Uterus (tissue), 2 donors: ENCODE measurements at regions not wholly inside any gene's neighbourhood (a gene's known extent, or its start where the extent isn't known, plus 50 kb on each side); places are given as distances from the start of the nearest gene placed in this dataset.

ENCODE experiments used
- CTCF ChIP-seq, 4 experiments: fragments of 200-600 bp in 2 of 4; fragments of 450-650 bp in 2 of 4; sonication (generic) in 2 of 4; IDR thresholded peaks; one replicate each; pipeline ENCODE4 v1.5.1; 2016 to 2019; ENCODE audit warnings: antibody characterized with exemption in 4 of 4, mild to moderate bottlenecking in 2 of 4, moderate library complexity in 1 of 4
- POLR2A ChIP-seq, 2 donors: fragments of 450-650 bp; IDR thresholded peaks; one replicate each; pipeline ENCODE4 v1.6.1; 2016; ENCODE audit warnings: antibody characterized with exemption in 2 of 2, mild to moderate bottlenecking in 1 of 2, moderate library complexity in 1 of 2

DNA sequence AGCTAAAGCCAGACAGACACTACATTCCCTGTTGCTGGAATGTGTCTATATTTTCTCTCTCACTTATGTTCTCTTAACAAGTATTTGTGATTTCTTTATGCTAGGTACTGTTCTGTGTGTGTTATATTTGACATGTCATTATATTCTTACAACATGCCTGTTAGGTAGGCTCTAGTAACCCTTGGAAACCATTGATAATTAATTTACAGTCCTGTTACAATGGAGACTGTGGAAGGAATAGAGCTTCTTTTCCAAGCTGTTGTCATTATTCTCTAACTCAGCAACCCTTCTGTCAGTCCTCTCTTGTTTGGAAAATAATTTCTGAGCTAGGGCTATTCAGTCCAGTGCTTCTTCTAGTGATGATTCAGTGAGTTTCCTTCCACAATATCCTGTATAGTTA lies 419.1 kb upstream of the BOD1L1 start:
- TF ChIP-seq POLR2A (IDR thresholded peaks at IDR 0.05) (no peak), CTCF (IDR thresholded peaks at IDR 0.05) (no peak)
